K562 (cell line): ENCODE measurements at regions not wholly inside any gene's neighbourhood (a gene's known extent, or its start where the extent isn't known, plus 50 kb on each side); places are given as distances from the start of the nearest gene placed in this dataset.

ENCODE experiments used
- E2F8 ChIP-seq: fragments of 450-650 bp; IDR thresholded peaks from 2 replicates; pipeline ENCODE4 v1.7.1; 2018; ENCODE audit warnings: mild to moderate bottlenecking, low read depth; ENCODE audit not compliant: partially characterized antibody
- NR1H2 ChIP-seq: sonication (generic); formaldehyde crosslinking; IDR thresholded peaks from 2 replicates; pipeline ENCODE4 v1.4.0; 2020; ENCODE audit warnings: mild to moderate bottlenecking, missing genetic modification reagents
- RFX1 ChIP-seq: fragments of 450-650 bp; IDR thresholded peaks from 2 replicates; pipeline ENCODE4 v1.6.1; 2016; ENCODE audit warnings: mild to moderate bottlenecking, moderate library complexity
- ZBTB11 ChIP-seq, 3 experiments: fragments of 200-800 bp in 1 of 3; fragments of 250-450 bp in 1 of 3; fragments of 450-650 bp in 1 of 3; sonication (Bioruptor Pico) in 1 of 3; sonication (Bioruptor generic) in 1 of 3; formaldehyde crosslinking in 1 of 3; IDR thresholded peaks; 2 replicates each; pipeline versions ENCODE4 v1.6.1 to v1.8.0; 2016 to 2022; ENCODE audit warnings: mild to moderate bottlenecking in 2 of 3, missing genetic modification characterization in 2 of 3, missing compliant biosample characterization in 1 of 3, moderate library complexity in 1 of 3
- ZKSCAN3 ChIP-seq: fragments of 250-450 bp; sonication (Bioruptor Pico); IDR thresholded peaks from 2 replicates; pipeline ENCODE4 v1.4.0; 2020

- TF ChIP-seq NR1H2 (CRISPR knock-in tag) (no peak), ZKSCAN3 (CRISPR knock-in tag) (no peak), RFX1 (no peak), ZBTB11 (CRISPR knock-in tag; IDR thresholded peaks at IDR 0.05) (no peak), E2F8 (no peak)
Observed at GRCh38 chr14:40268236-40268635, 836.0 kb upstream of the FBXO33 start (continued).
